Upper lobe of left lung (tissue), 6 donors: ENCODE measurements at regions not wholly inside any gene's neighbourhood (a gene's known extent, or its start where the extent isn't known, plus 50 kb on each side); places are given as distances from the start of the nearest gene placed in this dataset.

Experiments
- ATAC-seq, 2 donors: fragments of 200-7000 bp; cut with Tn5 transposase; one replicate each; pipeline ENCODE4 v1.9.1; 2022; ENCODE audit warnings: mild to moderate bottlenecking in 2 of 2, moderate library complexity in 2 of 2; ENCODE audit not compliant: low FRiP score in 2 of 2
- DNase-seq, 2 donors: peaks; one replicate each; pipeline ENCODE4 v3.0.0-alpha.2; 2019 to 2020
- H3K27ac ChIP-seq, 4 donors: fragments of 200-600 bp; sonication (generic); one replicate each; pipeline ENCODE4 v1.5.1; 2016 to 2019
- H3K27me3 ChIP-seq, 4 donors: fragments of 200-600 bp; sonication (generic); one replicate each; pipeline ENCODE4 v1.5.1; 2017 to 2019
- H3K36me3 ChIP-seq, 4 donors: fragments of 200-600 bp; sonication (generic); one replicate each; pipeline ENCODE4 v1.5.1; 2016 to 2019
- H3K4me1 ChIP-seq, 4 donors: fragments of 200-600 bp; sonication (generic); one replicate each; pipeline ENCODE4 v1.5.1; 2018 to 2019
- H3K4me3 ChIP-seq, 4 donors: fragments of 200-600 bp; sonication (generic); one replicate each; pipeline ENCODE4 v1.5.1; 2017 to 2019; ENCODE audit warnings: mild to moderate bottlenecking in 2 of 4, moderate library complexity in 1 of 4
- H3K9me3 ChIP-seq, 4 donors: fragments of 200-600 bp; sonication (generic); one replicate each; pipeline ENCODE4 v1.5.1; 2018 to 2019
- CTCF ChIP-seq, 6 experiments: fragments of 450-650 bp in 4 of 6; fragments of 200-600 bp in 2 of 6; sonication (generic) in 2 of 6; IDR thresholded peaks; one replicate each; pipeline ENCODE4 v1.5.1; 2016 to 2019; ENCODE audit warnings: antibody characterized with exemption in 6 of 6
- EP300 ChIP-seq, 4 donors: sonication (generic); formaldehyde crosslinking; IDR thresholded peaks; one replicate each; pipeline ENCODE4 v1.5.1; 2017; ENCODE audit warnings: antibody characterized with exemption in 4 of 4, control low read depth in 2 of 4
- POLR2A ChIP-seq, 4 donors: fragments of 450-650 bp; IDR thresholded peaks; one replicate each; pipeline ENCODE4 v1.5.1; 2016 to 2017; ENCODE audit warnings: antibody characterized with exemption in 4 of 4, mild to moderate bottlenecking in 2 of 4
- POLR2AphosphoS5 ChIP-seq, 2 donors: sonication (generic); formaldehyde crosslinking; IDR thresholded peaks; one replicate each; pipeline ENCODE4 v1.5.1; 2017; ENCODE audit warnings: antibody characterized with exemption in 2 of 2
- WGBS, 2 donors: methylation state at CpG; one replicate each; pipeline ENCODE4 v1.1.5; 2017 to 2018; 5-methylcytosine and 5-hydroxymethylcytosine counted together
- donor health status: DM: no; HTN: no; CAD: no; lungs with moderate emphysema.
- donor health status: DM: no; HTN: yes; CAD: no; lungs with severe emphysema.

DNA sequence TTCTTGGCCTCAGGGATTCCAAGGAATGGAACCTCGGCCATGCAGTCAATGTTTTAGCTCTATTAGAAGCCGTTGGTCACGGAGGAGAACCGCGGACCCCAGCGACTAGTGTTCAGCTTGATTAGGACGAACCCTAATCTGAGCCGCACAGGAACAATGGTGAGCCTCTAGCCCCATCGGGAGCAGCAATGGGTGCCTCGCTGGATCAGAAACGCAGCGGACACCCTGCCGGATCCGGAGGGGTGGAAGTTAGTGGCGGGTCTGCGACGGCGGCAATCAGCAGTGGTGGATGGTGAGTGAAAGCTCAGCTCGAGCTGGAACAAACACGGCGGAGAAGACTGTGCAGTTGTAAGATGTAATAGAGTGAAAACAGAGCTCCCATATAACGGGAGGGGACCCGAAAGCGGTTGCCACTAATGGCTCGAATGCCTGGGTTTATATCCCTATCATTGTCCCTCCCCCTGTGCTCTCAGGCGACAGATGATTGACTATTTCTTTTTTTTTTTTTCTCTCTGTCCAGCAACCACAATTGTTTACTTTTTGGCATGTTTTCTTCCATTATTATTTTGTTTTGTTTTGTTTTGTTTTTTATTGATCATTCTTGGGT lies 127.7 kb downstream of the ZNF664 start:
- DNase-seq (no peak), ATAC-seq (no peak)
- 83 to 89% methylated on average over 23 to 25 of the region's 26 CpGs for WGBS, 2 donors

GRCh38 chr12:124105546-124105945 lies 132.5 kb downstream of the ZNF664 start:
- H3K27me3 ChIP-seq, result no peaks in the 10 kb centered on the region
- no peak overlapping the region for H3K4me3 ChIP-seq
- no peak for TF ChIP-seq POLR2A (IDR thresholded peaks at IDR 0.05)
- no peak for TF ChIP-seq EP300 (IDR thresholded peaks at IDR 0.05)
- no peak for TF ChIP-seq POLR2AphosphoS5 (IDR thresholded peaks at IDR 0.05)
- TF ChIP-seq CTCF (IDR thresholded peaks at IDR 0.05), result no peak
- H3K9me3 ChIP-seq, result no peaks in the 10 kb centered on the region
- H3K4me1 ChIP-seq, result no peaks in the 10 kb centered on the region
- no peak overlapping the region for H3K27ac ChIP-seq
- H3K36me3 ChIP-seq, result no peaks in the 10 kb centered on the region
- DNase-seq, result no peak
- no peak for ATAC-seq
- WGBS, 2 donors, result 88 to 92% methylated on average over 14 of the region's 14 CpGs

More for the DNA sequence above, 127.7 kb downstream of the ZNF664 start:
- TF ChIP-seq CTCF (IDR thresholded peaks at IDR 0.05) (no peak), EP300 (IDR thresholded peaks at IDR 0.05) (no peak), POLR2A (IDR thresholded peaks at IDR 0.05) (no peak), POLR2AphosphoS5 (IDR thresholded peaks at IDR 0.05) (no peak)
- Histone ChIP-seq H3K27ac (no peak overlapping the region), H3K4me1 (no peaks in the 10 kb centered on the region), H3K27me3 (no peaks in the 10 kb centered on the region), H3K4me3 (no peak overlapping the region), H3K9me3 (no peaks in the 10 kb centered on the region), H3K36me3 (no peaks in the 10 kb centered on the region)

DNA sequence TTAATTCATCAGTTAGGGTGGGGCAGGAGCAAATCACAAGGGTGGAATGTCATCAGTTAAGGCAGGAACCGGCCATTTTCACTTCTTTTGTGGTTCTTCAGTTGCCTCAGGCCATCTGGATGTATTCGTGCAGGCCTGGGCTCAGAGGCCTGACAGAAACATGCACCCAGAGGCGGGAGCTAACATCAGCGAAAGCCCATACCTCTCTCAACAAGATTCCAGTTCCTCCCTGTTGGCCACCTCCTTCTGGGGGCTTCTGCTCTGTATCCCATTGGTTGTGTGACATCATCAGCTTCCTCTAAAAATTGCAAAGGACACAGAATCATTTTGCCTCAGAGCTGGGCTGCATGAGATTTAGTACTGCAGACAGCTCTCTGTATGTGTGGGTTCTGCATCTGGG lies 134.3 kb downstream of the ZNF664 start:
- Histone ChIP-seq H3K4me3 (no peak overlapping the region), H3K27ac (no peak overlapping the region), H3K4me1 (no peaks in the 10 kb centered on the region), H3K36me3 (no peaks in the 10 kb centered on the region), H3K27me3 (no peaks in the 10 kb centered on the region), H3K9me3 (no peaks in the 10 kb centered on the region)
- WGBS, 2 donors, result 94 to 96% methylated on average over 4 of the region's 4 CpGs
- DNase-seq (no peak), ATAC-seq (no peak)
- no peak for TF ChIP-seq POLR2A (IDR thresholded peaks at IDR 0.05)
- TF ChIP-seq POLR2AphosphoS5 (IDR thresholded peaks at IDR 0.05), result no peak
- no peak for TF ChIP-seq EP300 (IDR thresholded peaks at IDR 0.05)
- TF ChIP-seq CTCF (IDR thresholded peaks at IDR 0.05), result no peak

GRCh38 chr12:124109760-124110159 lies 136.7 kb downstream of the ZNF664 start:
- Histone ChIP-seq H3K27me3 (no peaks in the 10 kb centered on the region), H3K9me3 (peaks cover 0 to 4% (median 1%) of the 10 kb centered on the region in 4 donors), H3K36me3 (no peaks in the 10 kb centered on the region), H3K27ac (no peak overlapping the region), H3K4me1 (no peaks in the 10 kb centered on the region), H3K4me3 (no peak overlapping the region)
- ATAC-seq (no peak), DNase-seq (peak in 1 of 2 donors; percentile 29)
- TF ChIP-seq POLR2A (IDR thresholded peaks at IDR 0.05), result no peak
- no peak for TF ChIP-seq CTCF (IDR thresholded peaks at IDR 0.05)
- TF ChIP-seq EP300 (IDR thresholded peaks at IDR 0.05), result no peak
- TF ChIP-seq POLR2AphosphoS5 (IDR thresholded peaks at IDR 0.05), result no peak
- WGBS, 2 donors, result 63 to 78% methylated on average over 3 of the region's 3 CpGs

DNA sequence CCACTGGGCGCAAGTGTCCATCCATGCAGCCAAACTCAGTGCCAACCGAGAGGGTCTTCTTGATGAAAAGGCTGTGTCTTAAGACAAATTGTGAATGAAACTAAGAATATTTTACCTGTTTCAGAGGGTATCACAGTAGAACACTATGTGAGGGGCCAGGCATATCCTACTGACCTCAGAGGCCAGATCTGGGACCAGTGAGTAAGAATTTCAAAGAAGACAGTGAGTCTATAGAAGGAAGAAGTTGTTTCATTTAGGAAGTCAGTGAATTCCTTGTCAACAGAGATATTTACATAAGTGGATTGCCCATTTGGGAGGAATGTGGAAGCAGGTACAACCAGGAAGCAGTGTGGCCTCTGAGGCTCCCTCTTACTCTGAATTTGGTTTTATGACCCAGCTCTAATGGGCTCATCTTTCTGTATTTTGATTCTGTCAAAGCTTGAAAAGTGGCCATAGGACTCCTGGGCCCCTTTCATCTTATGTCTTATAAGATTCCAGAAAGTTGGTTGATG lies 137.4 kb downstream of the ZNF664 start:
- Histone ChIP-seq H3K36me3 (no peaks in the 10 kb centered on the region), H3K4me3 (no peak overlapping the region), H3K27ac (no peak overlapping the region), H3K27me3 (no peaks in the 10 kb centered on the region), H3K4me1 (no peaks in the 10 kb centered on the region), H3K9me3 (peaks cover 0 to 4% (median 1%) of the 10 kb centered on the region in 4 donors)
- WGBS, 2 donors, result 93 to 94% methylated on average over 2 of the region's 2 CpGs
- ATAC-seq (no peak), DNase-seq (no peak)
- TF ChIP-seq POLR2AphosphoS5 (IDR thresholded peaks at IDR 0.05), result no peak
- no peak for TF ChIP-seq EP300 (IDR thresholded peaks at IDR 0.05)
- no peak for TF ChIP-seq POLR2A (IDR thresholded peaks at IDR 0.05)
- no peak for TF ChIP-seq CTCF (IDR thresholded peaks at IDR 0.05)
